ENCODE measurements at regions not wholly inside any gene's neighbourhood (a gene's known extent, or its start where the extent isn't known, plus 50 kb on each side); places are given as distances from the start of the nearest gene placed in this dataset.

GRCh38 chr7:91407942-91408341 lies 143.7 kb downstream of the FZD1 start:
- H3K4me1 ChIP-seq (ENCODE audit: insufficient read depth, low read length): no peaks in the 10 kb centered on the region
- no peak for TF ChIP-seq CTCF (IDR thresholded peaks at IDR 0.05)
- H3K4me3 Mint-ChIP-seq: no peak overlapping the region
- no peaks in the 10 kb centered on the region for H3K27me3 Mint-ChIP-seq
- no peak overlapping the region for H3K4me3 ChIP-seq (ENCODE audit: low read length)
- intact Hi-C loops (cut with DNase I, micrococcal nuclease): no loop called here
- H3K27me3 ChIP-seq (ENCODE audit: control insufficient read depth in 1 of 2, insufficient read depth in 2 of 2, low read length in 2 of 2): no peaks in the 10 kb centered on the region
- ChIA-PET CTCF (no interaction called here), POLR2A (no interaction called here)
- no peak overlapping the region for H3K27ac ChIP-seq (ENCODE audit: low read depth in 1 of 2, low read length in 2 of 2)
- no peaks in the 10 kb centered on the region for H3K9me3 ChIP-seq (ENCODE audit: control insufficient read depth in 1 of 2, insufficient read depth in 1 of 2, low read length in 2 of 2)
- ATAC-seq (ENCODE audit: poor library complexity) (no peak), DNase-seq (no peak)
- no peak overlapping the region for H3K27ac Mint-ChIP-seq
- no peaks in the 10 kb centered on the region for H3K9me3 Mint-ChIP-seq
- H3K36me3 Mint-ChIP-seq (ENCODE audit: low read depth): no peaks in the 10 kb centered on the region
- no peaks in the 10 kb centered on the region for H3K4me1 Mint-ChIP-seq (ENCODE audit: low read depth)
- no peaks in the 10 kb centered on the region for H3K36me3 ChIP-seq (ENCODE audit: insufficient read depth, low read length)

- Histone ChIP-seq H3K27ac (ENCODE audit: low read depth in 1 of 2, low read length in 2 of 2) (no peak overlapping the region), H3K4me3 (ENCODE audit: low read length) (no peak overlapping the region)
- H3K4me1 Mint-ChIP-seq (ENCODE audit: low read depth): no peaks in the 10 kb centered on the region
Measured at GRCh38 chr7:91408388-91409154, 144.3 kb downstream of the FZD1 start.

GRCh38 chr7:91411060-91411459 lies 146.8 kb downstream of the FZD1 start:
- ATAC-seq (ENCODE audit: poor library complexity): no peak
- Histone ChIP-seq H3K4me1 (ENCODE audit: insufficient read depth, low read length) (no peaks in the 10 kb centered on the region), H3K27me3 (ENCODE audit: control insufficient read depth in 1 of 2, insufficient read depth in 2 of 2, low read length in 2 of 2) (no peaks in the 10 kb centered on the region), H3K27ac (ENCODE audit: low read depth in 1 of 2, low read length in 2 of 2) (no peak overlapping the region), H3K9me3 (ENCODE audit: control insufficient read depth in 1 of 2, insufficient read depth in 1 of 2, low read length in 2 of 2) (no peaks in the 10 kb centered on the region), H3K36me3 (ENCODE audit: insufficient read depth, low read length) (no peaks in the 10 kb centered on the region), H3K4me3 (ENCODE audit: low read length) (no peak overlapping the region)
- CTCF ChIA-PET: no interaction called here
- intact Hi-C loops (cut with DNase I, micrococcal nuclease): no loop called here
- no peak for DNase-seq
- POLR2A ChIA-PET: no interaction called here
- no peak overlapping the region for H3K4me3 Mint-ChIP-seq
- H3K9me3 Mint-ChIP-seq: no peaks in the 10 kb centered on the region
- no peaks in the 10 kb centered on the region for H3K36me3 Mint-ChIP-seq (ENCODE audit: low read depth)
- TF ChIP-seq CTCF (IDR thresholded peaks at IDR 0.05): no peak
- no peaks in the 10 kb centered on the region for H3K4me1 Mint-ChIP-seq (ENCODE audit: low read depth)
- no peak overlapping the region for H3K27ac Mint-ChIP-seq
- no peaks in the 10 kb centered on the region for H3K27me3 Mint-ChIP-seq

More at GRCh38 chr7:91408388-91409154, 144.3 kb downstream of the FZD1 start:
- Mint-ChIP-seq H3K9me3 (no peaks in the 10 kb centered on the region), H3K27me3 (no peaks in the 10 kb centered on the region), H3K36me3 (ENCODE audit: low read depth) (no peaks in the 10 kb centered on the region), H3K4me3 (no peak overlapping the region), H3K27ac (no peak overlapping the region)
- ATAC-seq (ENCODE audit: poor library complexity) (no peak), DNase-seq (no peak)
- Histone ChIP-seq H3K4me1 (ENCODE audit: insufficient read depth, low read length) (no peaks in the 10 kb centered on the region), H3K9me3 (ENCODE audit: control insufficient read depth in 1 of 2, insufficient read depth in 1 of 2, low read length in 2 of 2) (no peaks in the 10 kb centered on the region), H3K36me3 (ENCODE audit: insufficient read depth, low read length) (no peaks in the 10 kb centered on the region), H3K27me3 (ENCODE audit: control insufficient read depth in 1 of 2, insufficient read depth in 2 of 2, low read length in 2 of 2) (no peaks in the 10 kb centered on the region)
- ChIA-PET POLR2A (no interaction called here), CTCF (no interaction called here)
- no peak for TF ChIP-seq CTCF (IDR thresholded peaks at IDR 0.05)
- intact Hi-C loops (cut with DNase I, micrococcal nuclease): no loop called here

Measured in CD4-positive, alpha-beta T cell (primary cell).